SU-DHL-6 (cell line): ENCODE measurements at regions not wholly inside any gene's neighbourhood (a gene's known extent, or its start where the extent isn't known, plus 50 kb on each side); places are given as distances from the start of the nearest gene placed in this dataset.

Experiments
- EZH2phosphoT487 ChIP-seq: fragments of 200-600 bp; sonication (generic), shearing (Covaris generic); conservative IDR thresholded peaks from 2 replicates; pipeline ENCODE4 v1.6.1; 2018; ENCODE audit warnings: mild to moderate bottlenecking, antibody characterized with exemption, low read length, moderate library complexity, mixed read lengths
- TF ChIP-seq, protein P1 (sequence below): fragments of 200-600 bp; sonication (generic); IDR thresholded peaks from one replicate; pipeline ENCODE4 v1.5.1; 2017; ENCODE audit warnings: antibody characterized with exemption, mild to moderate bottlenecking, low read length, moderate library complexity; ENCODE audit not compliant: insufficient read depth, poor library complexity, severe bottlenecking

DNA sequence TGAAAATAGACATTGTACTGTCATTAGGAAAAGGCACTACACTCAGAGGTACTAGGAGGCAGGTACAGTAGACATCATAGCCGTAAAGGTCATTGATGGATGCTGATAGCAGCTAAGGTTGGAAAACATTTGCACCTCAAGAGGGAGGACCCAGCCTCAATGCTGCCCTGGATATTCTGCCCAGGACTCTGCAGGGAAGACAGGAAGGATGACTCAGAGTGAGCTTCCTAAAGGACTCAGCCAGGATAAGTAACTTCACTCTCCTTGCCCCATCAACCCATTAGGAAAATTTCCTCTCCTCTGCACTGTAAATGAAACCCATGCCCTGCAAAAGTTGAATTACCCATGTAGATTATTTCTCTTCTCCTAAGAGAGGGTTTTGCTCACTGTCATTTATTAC, 617.9 kb upstream of the MKI67 start:
- TF ChIP-seq, protein P1, sequence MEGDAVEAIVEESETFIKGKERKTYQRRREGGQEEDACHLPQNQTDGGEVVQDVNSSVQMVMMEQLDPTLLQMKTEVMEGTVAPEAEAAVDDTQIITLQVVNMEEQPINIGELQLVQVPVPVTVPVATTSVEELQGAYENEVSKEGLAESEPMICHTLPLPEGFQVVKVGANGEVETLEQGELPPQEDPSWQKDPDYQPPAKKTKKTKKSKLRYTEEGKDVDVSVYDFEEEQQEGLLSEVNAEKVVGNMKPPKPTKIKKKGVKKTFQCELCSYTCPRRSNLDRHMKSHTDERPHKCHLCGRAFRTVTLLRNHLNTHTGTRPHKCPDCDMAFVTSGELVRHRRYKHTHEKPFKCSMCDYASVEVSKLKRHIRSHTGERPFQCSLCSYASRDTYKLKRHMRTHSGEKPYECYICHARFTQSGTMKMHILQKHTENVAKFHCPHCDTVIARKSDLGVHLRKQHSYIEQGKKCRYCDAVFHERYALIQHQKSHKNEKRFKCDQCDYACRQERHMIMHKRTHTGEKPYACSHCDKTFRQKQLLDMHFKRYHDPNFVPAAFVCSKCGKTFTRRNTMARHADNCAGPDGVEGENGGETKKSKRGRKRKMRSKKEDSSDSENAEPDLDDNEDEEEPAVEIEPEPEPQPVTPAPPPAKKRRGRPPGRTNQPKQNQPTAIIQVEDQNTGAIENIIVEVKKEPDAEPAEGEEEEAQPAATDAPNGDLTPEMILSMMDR = no peak
- TF ChIP-seq EZH2phosphoT487 = no peak
